ENCODE measurements at regions not wholly inside any gene's neighbourhood (a gene's known extent, or its start where the extent isn't known, plus 50 kb on each side); places are given as distances from the start of the nearest gene placed in this dataset.

DNA sequence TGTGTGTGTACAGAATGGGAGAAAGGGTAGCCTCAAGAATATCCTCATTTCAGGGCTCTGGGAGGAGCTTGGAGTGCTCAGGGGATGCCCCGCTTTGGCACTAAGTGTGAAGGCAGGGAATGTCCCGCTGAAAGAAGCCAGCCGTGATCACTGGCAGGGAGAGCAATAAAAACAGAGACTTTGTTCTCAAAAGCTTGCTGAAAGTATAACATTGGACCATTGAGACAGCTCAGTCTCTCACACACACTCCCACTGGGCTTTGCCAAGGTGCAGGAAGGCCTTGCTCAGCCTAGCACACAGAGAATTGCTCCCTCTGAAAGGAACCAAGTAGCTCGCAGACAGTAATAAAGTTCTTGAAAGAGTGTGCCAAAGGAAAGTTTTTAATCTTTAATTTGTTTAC is 143.8 kb upstream of the SLITRK2 start:
- Histone ChIP-seq H3K9me3 (ENCODE audit: low read length) (no peaks in the 10 kb centered on the region), H3K27ac (ENCODE audit: low read depth, low read length) (no peak overlapping the region), H3K27me3 (ENCODE audit: insufficient read depth, low read length, poor library complexity, severe bottlenecking) (no peaks in the 10 kb centered on the region), H3K4me1 (ENCODE audit: insufficient read depth, low read length) (no peaks in the 10 kb centered on the region), H3K36me3 (ENCODE audit: insufficient read depth, low read length) (no peaks in the 10 kb centered on the region), H3K4me3 (ENCODE audit: low read length) (no peak overlapping the region)
- H3K36me3 Mint-ChIP-seq: no peaks in the 10 kb centered on the region
- DNase-seq: no peak
- no peak overlapping the region for H3K4me3 Mint-ChIP-seq
- CTCF ChIA-PET: no interaction called here
- H3K4me1 Mint-ChIP-seq: no peaks in the 10 kb centered on the region
- POLR2A ChIA-PET: no interaction called here
- H3K27me3 Mint-ChIP-seq: no peaks in the 10 kb centered on the region
- H3K9me3 Mint-ChIP-seq: peaks cover 0 to 3% (median 0%) of the 10 kb centered on the region in 5 donors
- H3K27ac Mint-ChIP-seq: no peak overlapping the region

DNA sequence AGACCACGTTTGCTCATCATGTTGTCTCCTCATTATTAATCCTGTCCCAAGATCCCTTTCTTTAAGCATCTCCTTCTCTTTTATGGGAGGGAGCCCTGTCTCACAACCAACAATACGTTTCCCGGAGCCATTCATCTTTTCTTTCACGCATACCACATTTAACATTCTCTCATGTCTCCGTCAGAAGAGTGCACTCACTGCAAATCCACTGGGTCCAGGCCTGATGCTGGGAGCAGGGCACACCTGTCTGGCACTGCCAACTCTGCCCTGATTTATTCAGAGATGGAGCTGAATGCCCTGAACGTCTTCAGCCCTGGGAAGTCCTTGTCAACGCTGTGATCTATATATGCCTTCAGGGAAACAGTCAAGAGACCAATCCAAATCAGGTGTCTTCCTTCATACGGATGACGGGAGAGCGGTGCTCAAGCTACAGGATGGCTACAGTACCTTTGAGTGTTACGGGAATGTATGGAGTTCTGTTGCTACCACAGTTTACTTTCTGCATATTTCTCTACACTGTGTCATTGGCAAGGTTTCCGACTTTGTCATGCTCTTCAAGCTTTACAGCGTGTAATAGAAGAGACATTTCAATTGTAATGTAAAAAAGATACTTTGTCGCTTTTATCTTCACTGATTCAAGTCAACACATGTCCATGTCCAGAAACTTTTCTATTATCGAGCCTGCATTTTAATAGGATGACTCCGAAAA is 140.4 kb upstream of the SLITRK2 start:
- Histone ChIP-seq H3K4me3 (ENCODE audit: low read length) (no peak overlapping the region), H3K27me3 (ENCODE audit: insufficient read depth, low read length, poor library complexity, severe bottlenecking) (no peaks in the 10 kb centered on the region), H3K9me3 (ENCODE audit: low read length) (no peaks in the 10 kb centered on the region), H3K36me3 (ENCODE audit: insufficient read depth, low read length) (no peaks in the 10 kb centered on the region), H3K27ac (ENCODE audit: low read depth, low read length) (no peak overlapping the region), H3K4me1 (ENCODE audit: insufficient read depth, low read length) (no peaks in the 10 kb centered on the region)
- CTCF ChIA-PET: no interaction called here
- Mint-ChIP-seq H3K4me1 (no peaks in the 10 kb centered on the region), H3K27me3 (no peaks in the 10 kb centered on the region), H3K9me3 (no peaks in the 10 kb centered on the region), H3K4me3 (no peak overlapping the region), H3K27ac (no peak overlapping the region), H3K36me3 (no peaks in the 10 kb centered on the region)
- POLR2A ChIA-PET: no interaction called here
- no peak for DNase-seq

DNA sequence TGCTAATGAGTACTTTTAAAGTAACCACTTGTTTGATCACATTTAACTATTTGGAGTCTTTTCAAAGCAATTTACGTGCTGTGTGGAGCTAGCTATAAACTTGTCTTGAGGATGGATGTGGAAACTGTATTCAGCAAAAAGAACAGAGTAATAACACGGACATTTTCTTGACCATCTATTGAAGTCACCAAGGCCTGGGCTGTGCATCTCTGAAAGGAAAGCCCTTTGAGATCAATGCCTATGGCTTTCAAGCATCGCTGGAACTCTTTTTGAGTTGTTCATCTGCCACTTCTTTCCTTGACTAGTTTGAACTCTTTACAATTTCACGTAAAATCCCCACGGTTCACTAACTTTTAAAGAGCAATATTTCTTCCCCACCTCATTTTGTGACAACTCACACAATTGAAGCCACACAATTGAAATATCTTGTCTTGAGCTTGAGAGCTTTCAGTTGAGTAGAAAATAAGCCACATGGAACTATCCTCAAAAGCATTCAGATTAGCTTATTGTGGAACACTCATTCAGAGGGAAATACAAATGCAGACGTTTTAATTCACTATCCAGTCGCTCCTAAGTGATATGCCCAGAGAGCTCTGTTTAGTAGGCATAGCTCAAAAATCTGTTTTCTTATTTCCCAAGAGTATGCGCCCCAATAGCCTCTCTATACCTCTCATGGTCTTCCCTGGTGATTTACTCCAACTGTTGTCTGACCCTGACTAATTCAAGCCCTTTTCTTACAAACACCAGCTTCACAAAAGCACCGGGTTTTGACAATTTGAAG is 134.9 kb upstream of the SLITRK2 start:
- H3K4me1 ChIP-seq (ENCODE audit: insufficient read depth, low read length): no peaks in the 10 kb centered on the region
- no peaks in the 10 kb centered on the region for H3K9me3 ChIP-seq (ENCODE audit: low read length)
- Mint-ChIP-seq H3K36me3 (no peaks in the 10 kb centered on the region), H3K27me3 (no peaks in the 10 kb centered on the region), H3K9me3 (no peaks in the 10 kb centered on the region), H3K27ac (no peak overlapping the region), H3K4me1 (no peaks in the 10 kb centered on the region), H3K4me3 (no peak overlapping the region)
- no peak for DNase-seq
- no peak overlapping the region for H3K4me3 ChIP-seq (ENCODE audit: low read length)
- H3K36me3 ChIP-seq (ENCODE audit: insufficient read depth, low read length): no peaks in the 10 kb centered on the region
- H3K27me3 ChIP-seq (ENCODE audit: insufficient read depth, low read length, poor library complexity, severe bottlenecking): no peaks in the 10 kb centered on the region
- CTCF ChIA-PET: no interaction called here
- POLR2A ChIA-PET: no interaction called here
- H3K27ac ChIP-seq (ENCODE audit: low read depth, low read length): no peak overlapping the region

DNA sequence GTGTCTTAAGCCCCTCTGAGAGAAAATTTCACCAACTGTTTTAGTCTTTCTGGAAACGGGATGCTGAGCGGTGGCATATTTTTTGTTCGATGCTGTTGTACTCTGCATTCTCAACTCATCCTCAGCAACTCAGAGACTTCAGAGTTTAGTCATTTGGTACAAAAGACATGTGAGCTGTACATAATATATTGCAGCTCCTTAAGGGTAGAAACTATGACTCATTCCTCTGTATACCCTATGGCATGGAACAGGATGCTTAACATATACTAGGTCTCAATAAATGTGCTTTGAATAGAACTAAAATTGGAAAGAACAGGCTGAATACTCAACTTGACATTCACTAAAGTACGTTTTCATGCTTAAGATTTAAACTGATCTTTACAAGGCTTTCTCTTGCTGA is 130.5 kb upstream of the SLITRK2 start:
- CTCF ChIA-PET: no interaction called here
- Histone ChIP-seq H3K9me3 (ENCODE audit: low read length) (no peaks in the 10 kb centered on the region), H3K4me1 (ENCODE audit: insufficient read depth, low read length) (no peaks in the 10 kb centered on the region), H3K36me3 (ENCODE audit: insufficient read depth, low read length) (no peaks in the 10 kb centered on the region), H3K4me3 (ENCODE audit: low read length) (no peak overlapping the region), H3K27me3 (ENCODE audit: insufficient read depth, low read length, poor library complexity, severe bottlenecking) (no peaks in the 10 kb centered on the region), H3K27ac (ENCODE audit: low read depth, low read length) (no peak overlapping the region)
- DNase-seq: no peak
- Mint-ChIP-seq H3K36me3 (no peaks in the 10 kb centered on the region), H3K27ac (no peak overlapping the region), H3K4me1 (no peaks in the 10 kb centered on the region), H3K9me3 (peaks cover 0 to 4% (median 0%) of the 10 kb centered on the region in 5 donors), H3K4me3 (no peak overlapping the region), H3K27me3 (no peaks in the 10 kb centered on the region)
- POLR2A ChIA-PET: no interaction called here

DNA sequence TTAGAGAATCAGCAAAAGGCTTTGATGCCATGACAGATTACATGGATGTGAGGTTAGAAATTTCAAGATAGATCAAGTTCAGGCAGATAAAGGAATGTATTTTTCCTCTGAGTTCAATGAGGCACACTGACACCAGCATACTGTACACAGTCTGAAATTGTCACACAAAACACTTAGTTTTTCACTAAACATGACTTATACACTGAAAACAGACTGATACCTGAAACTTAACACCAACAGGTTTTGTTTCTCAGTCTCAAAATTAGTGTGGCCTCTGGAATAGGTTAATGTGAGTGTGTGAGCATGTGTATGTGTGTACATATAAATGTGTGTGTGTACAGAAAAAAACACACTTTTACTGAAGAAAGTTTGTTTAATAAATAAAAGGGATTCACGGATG is 129.9 kb upstream of the SLITRK2 start:
- H3K36me3 Mint-ChIP-seq: no peaks in the 10 kb centered on the region
- H3K27me3 ChIP-seq (ENCODE audit: insufficient read depth, low read length, poor library complexity, severe bottlenecking): no peaks in the 10 kb centered on the region
- peaks cover 0 to 4% (median 0%) of the 10 kb centered on the region in 5 donors for H3K9me3 Mint-ChIP-seq
- no peaks in the 10 kb centered on the region for H3K36me3 ChIP-seq (ENCODE audit: insufficient read depth, low read length)
- H3K27ac ChIP-seq (ENCODE audit: low read depth, low read length): no peak overlapping the region
- no peaks in the 10 kb centered on the region for H3K4me1 Mint-ChIP-seq
- H3K4me3 Mint-ChIP-seq: no peak overlapping the region
- no peak for DNase-seq
- H3K4me3 ChIP-seq (ENCODE audit: low read length): no peak overlapping the region
- no peaks in the 10 kb centered on the region for H3K27me3 Mint-ChIP-seq
- H3K27ac Mint-ChIP-seq: no peak overlapping the region
- CTCF ChIA-PET: no interaction called here
- POLR2A ChIA-PET: no interaction called here
- H3K4me1 ChIP-seq (ENCODE audit: insufficient read depth, low read length): no peaks in the 10 kb centered on the region
- H3K9me3 ChIP-seq (ENCODE audit: low read length): no peaks in the 10 kb centered on the region

DNA sequence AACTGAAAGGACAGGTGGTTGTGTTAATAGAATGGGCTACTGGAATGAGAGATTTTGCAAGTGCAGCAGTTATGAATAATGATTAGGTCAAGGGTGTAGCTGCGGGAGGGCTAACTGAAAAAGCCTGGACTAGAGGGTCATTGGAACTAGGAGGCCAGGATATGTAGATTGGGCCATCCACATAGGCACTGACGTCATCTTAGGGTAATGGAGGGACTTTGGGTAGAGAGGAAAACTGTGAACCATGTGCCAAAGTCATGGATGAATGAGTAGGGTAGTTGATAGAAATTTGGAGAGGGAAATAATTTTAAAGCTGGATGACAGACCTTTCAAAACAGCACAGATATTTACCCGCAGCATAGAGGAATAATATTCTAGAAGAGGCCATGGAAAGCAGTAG is 123.6 kb upstream of the SLITRK2 start:
- Histone ChIP-seq H3K4me1 (ENCODE audit: insufficient read depth, low read length) (no peaks in the 10 kb centered on the region), H3K9me3 (ENCODE audit: low read length) (no peaks in the 10 kb centered on the region), H3K27ac (ENCODE audit: low read depth, low read length) (no peak overlapping the region), H3K4me3 (ENCODE audit: low read length) (no peak overlapping the region), H3K27me3 (ENCODE audit: insufficient read depth, low read length, poor library complexity, severe bottlenecking) (no peaks in the 10 kb centered on the region), H3K36me3 (ENCODE audit: insufficient read depth, low read length) (no peaks in the 10 kb centered on the region)
- POLR2A ChIA-PET: no interaction called here
- Mint-ChIP-seq H3K36me3 (no peaks in the 10 kb centered on the region), H3K27me3 (no peaks in the 10 kb centered on the region), H3K27ac (peak overlapping the region in 1 of 8 donors; percentile 14), H3K4me3 (no peak overlapping the region), H3K4me1 (no peaks in the 10 kb centered on the region), H3K9me3 (peaks cover 0 to 10% (median 0%) of the 10 kb centered on the region in 5 donors)
- DNase-seq: no peak
- CTCF ChIA-PET: no interaction called here

DNA sequence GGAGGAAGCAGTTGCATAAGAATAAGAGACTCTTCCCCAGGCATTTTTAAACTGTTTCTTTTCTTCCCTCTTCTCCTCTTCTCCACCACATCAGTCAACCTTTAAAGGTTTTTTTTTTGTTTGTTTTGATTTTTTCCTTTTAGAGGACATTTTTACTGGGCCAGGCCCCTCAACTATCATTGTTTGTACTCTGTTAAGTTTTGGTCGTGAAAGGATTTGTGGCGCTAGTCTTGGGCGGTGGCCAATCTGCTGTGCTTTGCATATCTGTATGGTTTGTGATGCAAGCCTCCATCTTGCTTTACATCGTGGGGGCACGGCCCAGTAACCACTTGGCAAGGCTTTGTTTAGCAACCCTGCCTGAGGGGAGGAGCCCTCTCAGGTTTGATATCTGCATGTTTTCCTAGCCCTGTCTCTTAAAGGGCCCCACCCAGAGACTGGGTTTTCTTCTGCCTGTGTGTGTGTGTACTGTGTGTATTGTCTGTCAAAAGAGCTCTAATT is 101.9 kb upstream of the SLITRK2 start:
- no peaks in the 10 kb centered on the region for H3K9me3 ChIP-seq (ENCODE audit: low read length)
- ChIA-PET CTCF (no interaction called here), POLR2A (no interaction called here)
- H3K27ac ChIP-seq (ENCODE audit: low read depth, low read length): no peak overlapping the region
- Mint-ChIP-seq H3K4me3 (no peak overlapping the region), H3K9me3 (peaks cover 0 to 2% (median 0%) of the 10 kb centered on the region in 5 donors), H3K27ac (no peak overlapping the region), H3K36me3 (peaks cover 0 to 2% (median 0%) of the 10 kb centered on the region in 3 donors), H3K27me3 (peaks cover 0 to 8% of the 10 kb centered on the region in 2 donors), H3K4me1 (no peaks in the 10 kb centered on the region)
- no peaks in the 10 kb centered on the region for H3K36me3 ChIP-seq (ENCODE audit: insufficient read depth, low read length)
- H3K4me1 ChIP-seq (ENCODE audit: insufficient read depth, low read length): no peaks in the 10 kb centered on the region
- no peaks in the 10 kb centered on the region for H3K27me3 ChIP-seq (ENCODE audit: insufficient read depth, low read length, poor library complexity, severe bottlenecking)
- no peak overlapping the region for H3K4me3 ChIP-seq (ENCODE audit: low read length)
- DNase-seq: no peak

DNA sequence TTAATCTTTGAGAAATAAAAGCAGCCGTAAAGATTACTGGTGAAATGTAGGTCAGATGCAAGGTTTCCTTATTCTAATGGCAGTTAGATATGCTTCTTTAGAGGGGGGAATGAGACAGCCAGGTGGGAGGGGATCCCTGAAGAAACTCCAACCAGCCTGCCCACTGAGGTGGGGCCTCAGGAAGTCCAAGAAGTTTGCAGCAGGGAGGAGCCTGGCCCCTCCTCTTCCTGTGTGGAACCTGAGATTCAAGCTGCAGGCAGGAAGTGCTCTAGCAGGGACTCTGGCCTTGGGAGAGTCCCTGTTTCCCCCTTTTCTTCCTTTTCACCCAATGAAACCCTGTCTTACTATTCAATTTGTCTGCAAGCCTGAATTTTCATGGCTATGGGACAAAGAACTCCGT is 101.4 kb upstream of the SLITRK2 start:
- Histone ChIP-seq H3K4me3 (ENCODE audit: low read length) (no peak overlapping the region), H3K4me1 (ENCODE audit: insufficient read depth, low read length) (no peaks in the 10 kb centered on the region), H3K36me3 (ENCODE audit: insufficient read depth, low read length) (no peaks in the 10 kb centered on the region), H3K27me3 (ENCODE audit: insufficient read depth, low read length, poor library complexity, severe bottlenecking) (no peaks in the 10 kb centered on the region), H3K9me3 (ENCODE audit: low read length) (no peaks in the 10 kb centered on the region), H3K27ac (ENCODE audit: low read depth, low read length) (no peak overlapping the region)
- CTCF ChIA-PET: no interaction called here
- no peak for DNase-seq
- Mint-ChIP-seq H3K4me3 (no peak overlapping the region), H3K36me3 (peaks cover 0 to 2% (median 0%) of the 10 kb centered on the region in 3 donors), H3K4me1 (no peaks in the 10 kb centered on the region), H3K27ac (no peak overlapping the region), H3K9me3 (peaks cover 0 to 2% (median 0%) of the 10 kb centered on the region in 5 donors), H3K27me3 (peaks cover 0 to 8% of the 10 kb centered on the region in 2 donors)
- POLR2A ChIA-PET: no interaction called here
